HT-29 (cell line): ENCODE measurements at regions not wholly inside any gene's neighbourhood (a gene's known extent, or its start where the extent isn't known, plus 50 kb on each side); places are given as distances from the start of the nearest gene placed in this dataset.
"Not testable (repeated sequence)": the region's sequence is repeated elsewhere in the genome, so short reads cannot be mapped to it uniquely, and the experiment has no call there.

Source experiments
- DNase-seq: peaks from one replicate; pipeline ENCODE4 v3.0.0-alpha.2; 2015; ENCODE audit warnings: low spot score

GRCh38 chr2:40579247-40579646 lies 127.4 kb upstream of the SLC8A1 start:
- DNase-seq = no peak

DNA sequence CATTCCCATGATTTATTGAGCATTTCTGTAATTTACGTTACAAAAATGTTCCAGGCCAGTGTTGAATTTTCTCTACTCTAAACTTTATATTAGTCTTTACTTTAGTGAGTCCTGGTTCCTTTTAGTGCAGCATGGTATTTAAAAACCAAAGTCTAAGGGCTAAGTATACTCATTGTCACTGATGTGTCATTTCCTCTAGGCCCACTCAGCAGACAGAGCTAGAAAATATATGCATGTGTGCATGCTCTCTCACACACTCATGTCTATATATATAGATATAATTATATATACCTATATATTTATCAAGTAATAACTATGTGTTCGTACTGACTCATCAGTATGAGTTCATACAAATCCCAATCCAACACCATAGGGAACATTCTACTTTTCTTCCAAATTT lies 132.5 kb upstream of the SLC8A1 start:
- DNase-seq = no peak

GRCh38 chr2:40591774-40592173 lies 139.9 kb upstream of the SLC8A1 start:
- DNase-seq = no peak

- DNase-seq = no peak
Measured at GRCh38 chr2:40592218-40592617, 140.3 kb upstream of the SLC8A1 start.

DNA sequence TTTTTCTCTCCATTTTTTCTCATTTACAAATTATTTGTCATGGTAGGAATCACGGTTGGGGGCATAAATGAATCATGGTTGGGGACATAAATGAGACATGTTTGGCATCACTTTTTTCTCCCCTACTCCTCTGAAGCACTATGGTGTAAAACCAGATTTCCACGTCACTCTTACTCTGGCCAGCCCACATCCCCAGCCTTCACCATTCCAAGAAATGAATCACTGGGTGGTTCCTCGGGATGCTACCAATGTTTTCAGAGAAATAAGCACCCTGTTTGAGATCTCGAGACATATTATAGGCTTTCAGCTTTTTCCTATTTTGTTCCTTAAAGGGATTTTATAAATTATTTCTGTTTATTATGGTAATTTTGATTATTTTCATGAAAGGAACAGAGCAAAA lies 155.0 kb upstream of the SLC8A1 start:
- no peak for DNase-seq

GRCh38 chr2:40611196-40611595 lies 159.3 kb upstream of the SLC8A1 start:
- DNase-seq = no peak

DNA sequence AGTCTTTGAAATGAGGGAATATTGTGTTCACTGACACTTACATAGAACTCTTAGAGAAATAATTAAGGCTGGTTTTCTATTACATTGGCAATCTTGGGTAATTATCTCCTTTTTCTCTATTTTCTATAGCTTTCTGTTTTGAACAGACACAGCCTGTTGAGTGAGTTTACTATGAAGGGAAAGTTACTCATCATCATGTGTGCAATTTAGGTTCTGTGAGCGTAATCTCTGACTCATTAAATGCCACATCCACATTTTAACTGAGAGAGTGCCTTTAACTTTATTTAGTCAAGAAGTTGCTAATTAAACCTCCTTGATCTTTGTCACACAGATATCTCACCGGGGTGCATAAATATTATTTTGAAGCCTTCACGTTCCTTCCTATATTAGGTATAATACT lies 174.0 kb upstream of the SLC8A1 start:
- DNase-seq = no peak

DNA sequence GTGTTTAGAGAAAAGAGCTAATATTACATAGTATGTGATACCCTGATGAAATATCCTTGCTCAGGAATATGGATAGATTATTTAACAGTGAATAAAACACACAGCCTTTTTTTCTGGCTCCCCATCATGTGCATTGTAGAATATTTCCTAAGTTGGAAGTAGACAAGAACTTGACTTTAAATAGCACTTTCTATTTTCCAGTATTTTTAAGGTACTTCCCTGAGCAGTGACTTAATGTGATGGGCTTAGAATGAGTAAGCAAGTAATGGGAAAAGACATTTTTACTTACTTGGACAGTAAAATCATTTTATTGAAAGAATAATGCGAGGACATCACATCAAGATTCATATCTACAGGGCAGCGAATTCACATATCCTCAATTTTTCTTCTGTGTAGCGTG lies 176.7 kb upstream of the SLC8A1 start:
- DNase-seq = no peak

DNA sequence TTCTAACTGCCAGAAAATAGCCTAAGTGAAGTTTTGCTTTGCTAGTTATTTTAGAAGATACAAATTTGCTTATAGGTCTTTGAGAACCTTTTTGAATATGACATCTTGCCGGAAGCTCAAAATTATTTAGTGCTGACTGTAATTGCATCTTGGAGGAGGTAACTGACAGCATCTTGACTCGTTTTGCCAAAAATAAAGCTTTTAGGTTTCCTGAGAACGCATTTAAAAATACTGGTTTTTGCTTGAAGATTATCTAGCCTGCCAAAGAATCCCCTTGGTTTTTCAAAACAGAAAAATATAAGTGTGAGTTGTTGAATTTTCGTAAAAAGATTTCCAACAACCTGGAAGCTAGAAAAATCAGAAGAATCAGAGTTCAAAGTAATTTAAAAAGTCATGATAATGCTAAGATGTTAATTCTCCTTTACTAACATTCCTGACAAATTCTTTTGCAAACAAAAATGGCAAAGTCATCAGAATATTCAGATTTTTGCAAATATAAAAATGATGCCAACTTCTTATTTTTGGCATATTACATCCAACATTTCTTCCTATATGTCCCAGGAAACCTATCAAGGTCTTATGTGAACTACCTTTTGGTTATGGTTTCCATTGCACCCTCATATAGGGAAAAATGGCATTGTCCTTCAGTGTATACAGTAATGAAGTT lies 178.0 kb upstream of the SLC8A1 start:
- DNase-seq = no peak

- no peak for DNase-seq
Measured at GRCh38 chr2:40639320-40639719, 187.4 kb upstream of the SLC8A1 start.

DNA sequence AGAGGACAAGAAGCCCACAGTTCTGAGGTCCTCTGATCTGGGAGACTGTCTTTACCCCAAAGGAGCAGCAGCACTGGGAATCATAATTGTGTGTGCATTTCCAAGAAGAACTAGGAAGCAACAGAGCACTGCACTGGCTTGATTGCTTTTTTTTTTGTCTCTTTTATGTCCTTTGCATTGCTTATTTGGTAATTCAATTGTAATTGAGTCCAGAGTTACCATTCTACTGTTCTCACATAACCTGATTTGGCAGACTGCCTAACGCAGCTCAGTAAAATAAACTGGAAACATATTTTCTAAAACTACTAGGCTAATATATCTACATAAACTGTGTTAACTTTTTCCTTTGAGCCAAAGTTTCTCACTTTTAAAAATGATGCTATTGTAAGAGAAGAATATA lies 190.3 kb upstream of the SLC8A1 start:
- no peak for DNase-seq

GRCh38 chr2:40642726-40643125 lies 190.8 kb upstream of the SLC8A1 start:
- DNase-seq = no peak

GRCh38 chr2:40646642-40647041 lies 194.8 kb upstream of the SLC8A1 start:
- DNase-seq = no peak

DNA sequence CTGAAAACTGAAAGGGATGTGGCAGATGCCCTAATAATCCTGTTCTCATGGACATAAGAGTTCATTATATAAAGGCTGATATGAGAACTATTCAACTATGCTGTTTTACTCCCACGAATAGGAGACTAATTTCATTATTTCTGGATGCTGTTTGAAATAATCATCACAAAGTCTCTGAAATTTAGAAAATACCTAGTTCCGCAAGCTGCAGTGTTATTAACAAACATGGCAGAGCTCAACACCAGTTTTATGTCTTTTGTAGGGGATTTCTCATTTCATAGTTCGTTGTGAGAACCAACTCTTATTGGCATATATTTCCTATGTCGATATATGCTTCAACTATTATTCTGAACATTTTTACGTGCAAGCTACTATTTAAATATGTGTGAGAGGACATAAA lies 200.3 kb upstream of the SLC8A1 start:
- no peak for DNase-seq

DNA sequence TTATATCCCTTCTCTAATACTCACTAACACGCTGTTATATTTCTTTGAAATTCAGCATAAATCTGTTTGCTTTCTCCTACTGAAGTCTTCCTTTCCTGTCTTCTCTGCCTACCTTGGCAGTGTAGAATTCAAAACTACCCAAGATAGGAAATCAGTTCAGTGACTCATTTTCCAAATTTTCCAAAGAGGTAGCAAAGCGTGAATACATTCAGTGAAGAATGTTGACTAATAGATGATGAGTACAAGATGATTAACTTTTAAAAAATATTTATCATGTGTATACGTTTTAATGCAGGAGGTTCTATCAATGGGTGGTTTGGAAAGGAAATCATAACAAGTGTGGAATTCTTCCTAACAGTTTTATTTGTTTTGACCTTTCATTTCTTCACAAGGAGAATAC lies 201.9 kb upstream of the SLC8A1 start:
- DNase-seq = no peak

DNA sequence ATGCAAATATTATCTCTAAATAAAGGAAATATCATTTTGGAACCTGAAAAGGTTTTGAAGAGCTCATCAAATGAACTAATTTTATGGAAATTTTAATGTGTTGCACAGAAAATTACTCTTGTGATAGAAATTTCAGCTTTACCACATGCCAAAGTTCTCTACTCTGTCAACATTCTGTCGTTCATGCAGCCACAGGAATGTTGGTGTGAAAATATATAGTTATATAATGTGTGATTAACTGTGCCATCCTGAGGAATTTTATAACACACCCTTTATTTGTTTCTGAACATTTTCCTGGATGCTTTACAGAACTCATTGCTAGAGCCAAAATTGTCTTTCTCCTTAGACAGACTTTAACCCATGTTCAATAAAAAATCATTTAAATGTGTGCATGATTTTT lies 202.5 kb upstream of the SLC8A1 start:
- no peak for DNase-seq

DNA sequence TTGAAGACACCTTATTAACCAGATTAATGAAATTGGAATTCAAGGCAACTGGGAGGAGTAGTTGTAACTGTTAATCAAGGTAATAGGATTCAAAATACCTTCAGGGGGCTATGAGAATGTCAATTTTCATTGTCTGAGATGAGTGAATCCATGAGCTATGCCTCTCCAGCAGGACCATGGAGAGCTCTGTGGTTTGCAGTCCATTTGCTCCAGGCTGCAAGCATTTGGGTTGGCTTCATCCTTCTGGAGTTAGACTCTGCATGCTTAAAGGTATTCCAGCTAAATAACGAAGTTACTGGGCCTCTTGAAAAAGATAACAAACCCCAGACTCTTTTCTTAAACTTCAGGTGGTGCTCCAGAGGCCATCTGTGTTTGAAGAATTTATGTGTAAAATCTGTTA lies 207.1 kb upstream of the SLC8A1 start:
- peak; percentile 16 for DNase-seq

GRCh38 chr2:40665493-40666232 lies 213.8 kb upstream of the SLC8A1 start:
- DNase-seq = no peak

- DNase-seq = no peak
Measured at GRCh38 chr2:40666398-40666797, 214.5 kb upstream of the SLC8A1 start.

DNA sequence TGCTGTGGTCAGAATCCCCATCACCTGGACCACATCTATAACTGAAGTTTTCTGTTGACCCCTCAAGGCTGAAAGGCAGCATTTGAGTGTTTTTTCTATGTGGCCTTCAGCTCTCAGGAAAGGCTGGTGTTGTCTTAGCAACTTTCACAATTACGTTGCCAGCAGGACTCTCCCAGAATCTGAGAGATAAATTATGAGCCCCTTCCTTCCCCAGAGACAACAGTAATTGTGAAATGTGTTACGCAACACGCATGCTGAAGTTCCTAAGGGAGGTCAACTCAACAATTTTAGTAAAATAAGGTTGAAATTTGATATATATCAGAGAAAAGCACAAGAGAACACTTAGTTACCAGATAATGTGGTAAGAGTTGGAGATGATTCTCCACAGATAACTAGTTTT lies 216.5 kb upstream of the SLC8A1 start:
- DNase-seq = no peak

DNA sequence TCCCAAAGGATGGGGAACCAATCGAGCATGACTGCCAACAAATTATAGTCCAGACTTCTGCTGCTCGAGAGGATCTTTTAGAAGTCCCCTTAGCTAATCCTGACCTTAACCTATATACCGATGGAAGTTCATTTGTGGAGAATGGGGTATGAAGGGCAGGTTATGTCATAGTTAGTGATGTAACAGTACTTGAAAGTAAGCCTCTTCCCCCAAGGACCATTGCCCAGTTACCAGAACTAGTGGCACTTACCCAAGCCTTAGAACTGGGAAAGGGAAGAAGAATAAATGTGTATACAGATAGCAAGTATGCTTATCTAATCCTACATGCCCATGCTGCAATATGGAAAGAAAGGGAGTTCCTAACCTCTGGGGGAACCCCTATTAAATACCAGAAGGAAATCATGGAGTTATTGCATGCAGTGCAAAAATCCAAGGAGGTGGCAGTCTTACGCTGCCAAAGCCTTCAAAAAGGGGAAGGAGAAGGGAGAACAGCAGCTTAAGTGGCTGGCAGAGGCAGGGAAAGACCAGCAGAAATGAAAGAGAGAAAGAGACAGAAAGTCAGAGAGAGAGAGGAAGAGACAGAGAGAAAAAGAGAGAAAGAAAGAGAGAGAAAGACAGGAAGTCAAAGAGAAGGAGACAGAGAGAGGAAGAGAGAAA lies 224.4 kb upstream of the SLC8A1 start:
- DNase-seq = not testable (repeated sequence)

GRCh38 chr2:40680547-40680946 lies 228.7 kb upstream of the SLC8A1 start:
- no peak for DNase-seq

DNA sequence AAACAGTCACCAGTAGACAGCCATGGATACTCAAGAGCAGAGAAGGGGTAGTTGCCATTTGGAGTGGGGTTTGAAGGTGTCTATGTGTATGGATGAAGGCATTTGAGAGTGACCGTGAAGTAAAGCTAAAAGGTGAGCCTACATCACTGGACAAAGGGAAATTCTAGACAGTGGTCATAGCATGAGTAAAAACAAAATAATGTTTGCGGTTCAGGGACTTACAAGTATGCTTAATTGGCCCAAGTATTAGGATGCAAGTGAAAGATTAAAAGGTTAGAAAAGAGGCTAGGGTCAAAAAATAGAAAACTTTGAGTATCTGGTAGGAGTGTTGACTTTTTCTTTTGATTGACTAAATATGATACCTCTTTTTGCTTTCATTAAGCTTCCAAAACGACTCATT lies 238.1 kb upstream of the SLC8A1 start:
- no peak for DNase-seq
